HG02885 (cell line): ENCODE measurements at regions not wholly inside any gene's neighbourhood (a gene's known extent, or its start where the extent isn't known, plus 50 kb on each side); places are given as distances from the start of the nearest gene placed in this dataset.
"Not testable (repeated sequence)": the region's sequence is repeated elsewhere in the genome, so short reads cannot be mapped to it uniquely, and the experiment has no call there.

Experiments
- ATAC-seq: cut with Tn5 transposase; IDR thresholded peaks from one replicate; pipeline ENCODE4 v1.9.1; 2021; ENCODE audit warnings: mild to moderate bottlenecking; ENCODE audit not compliant: unreplicated experiment, poor library complexity

GRCh38 chr10:3556191-3557017 lies 228.6 kb downstream of the KLF6 start:
- not testable (repeated sequence) for ATAC-seq

DNA sequence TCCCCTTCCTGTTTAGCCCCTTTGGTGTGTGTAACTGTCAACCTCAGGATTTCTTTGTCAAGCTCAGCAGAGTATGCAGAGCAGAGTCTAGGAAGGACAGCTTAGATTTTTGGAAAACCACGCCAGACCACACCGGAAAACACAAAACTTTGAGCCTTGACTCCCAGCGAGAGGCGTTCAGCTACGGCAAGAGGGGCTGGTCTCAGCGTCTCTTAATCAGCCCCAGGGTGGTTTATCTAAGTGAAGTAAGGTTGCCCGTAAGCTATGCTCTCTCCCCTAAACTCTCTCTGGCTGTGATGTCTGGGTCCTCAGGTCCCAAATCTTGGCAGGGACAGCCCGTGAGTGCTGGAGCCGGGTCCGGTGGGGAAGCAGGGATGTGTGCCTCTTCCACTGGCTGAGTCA lies 230.9 kb downstream of the KLF6 start:
- no peak for ATAC-seq

- no peak for ATAC-seq
Observed at GRCh38 chr10:3552281-3552680, 232.7 kb downstream of the KLF6 start.

DNA sequence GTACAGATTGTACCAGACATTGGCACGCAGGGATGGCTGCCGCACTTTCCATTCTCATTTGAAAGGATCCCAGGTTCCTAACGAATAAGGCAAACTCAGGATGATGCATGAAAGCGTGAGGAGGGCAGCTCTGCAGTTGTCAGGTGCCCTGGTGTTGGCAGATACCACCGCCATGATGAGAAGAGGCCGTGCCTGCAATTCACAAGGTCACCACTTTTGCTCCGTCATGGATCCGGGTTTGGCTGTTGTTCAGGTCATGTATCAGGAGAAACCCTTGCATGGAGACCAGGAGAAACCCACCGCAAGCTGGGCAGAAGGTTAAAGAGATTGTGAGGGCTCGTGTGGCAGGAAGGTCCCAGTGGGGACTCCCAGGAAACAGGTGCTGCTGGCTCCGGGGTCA lies 233.2 kb downstream of the KLF6 start:
- no peak for ATAC-seq

GRCh38 chr10:3549118-3549517 lies 235.9 kb downstream of the KLF6 start:
- ATAC-seq, result no peak

DNA sequence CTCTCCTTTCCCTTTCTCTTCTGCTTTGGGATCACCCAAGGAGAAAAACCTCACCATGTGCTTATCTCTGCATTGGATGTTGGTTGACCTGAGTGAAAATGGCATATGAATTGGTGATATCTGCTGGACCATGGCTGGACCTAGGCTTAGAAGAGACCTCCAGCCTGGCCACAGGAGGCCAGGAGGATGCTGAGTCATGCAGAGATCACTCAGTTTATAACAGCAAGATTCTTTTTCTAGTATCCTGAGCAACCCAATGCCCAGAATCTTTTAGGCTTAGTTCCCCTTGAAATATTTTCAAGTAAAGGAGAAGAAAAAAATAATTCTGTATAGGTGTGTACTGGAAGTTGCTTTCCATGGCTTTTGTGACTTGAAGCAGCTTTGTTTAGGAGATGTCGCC lies 236.3 kb downstream of the KLF6 start:
- no peak for ATAC-seq

- no peak for ATAC-seq
Observed at GRCh38 chr10:3548076-3548475, 236.9 kb downstream of the KLF6 start.

DNA sequence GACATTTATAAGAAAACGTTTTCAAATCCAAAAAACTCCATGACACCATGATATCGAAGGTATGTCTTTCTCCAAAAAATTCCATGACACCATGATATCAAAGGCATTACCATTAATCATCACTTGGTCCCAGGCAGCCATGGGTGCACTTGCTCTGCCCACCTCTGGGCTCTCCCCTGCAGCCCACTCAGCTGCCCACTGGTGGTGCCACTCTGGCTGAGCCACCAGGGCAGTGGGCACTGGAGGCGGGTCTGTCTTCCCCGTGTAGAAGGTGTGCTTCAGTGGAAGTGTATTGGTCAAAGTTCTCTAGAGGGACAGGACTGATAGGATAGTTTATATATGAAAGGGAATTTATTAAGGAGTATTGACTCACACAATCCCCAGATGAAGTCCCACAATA lies 240.4 kb downstream of the KLF6 start:
- no peak for ATAC-seq

GRCh38 chr10:3542185-3542611 lies 242.8 kb downstream of the KLF6 start:
- ATAC-seq, result no peak

DNA sequence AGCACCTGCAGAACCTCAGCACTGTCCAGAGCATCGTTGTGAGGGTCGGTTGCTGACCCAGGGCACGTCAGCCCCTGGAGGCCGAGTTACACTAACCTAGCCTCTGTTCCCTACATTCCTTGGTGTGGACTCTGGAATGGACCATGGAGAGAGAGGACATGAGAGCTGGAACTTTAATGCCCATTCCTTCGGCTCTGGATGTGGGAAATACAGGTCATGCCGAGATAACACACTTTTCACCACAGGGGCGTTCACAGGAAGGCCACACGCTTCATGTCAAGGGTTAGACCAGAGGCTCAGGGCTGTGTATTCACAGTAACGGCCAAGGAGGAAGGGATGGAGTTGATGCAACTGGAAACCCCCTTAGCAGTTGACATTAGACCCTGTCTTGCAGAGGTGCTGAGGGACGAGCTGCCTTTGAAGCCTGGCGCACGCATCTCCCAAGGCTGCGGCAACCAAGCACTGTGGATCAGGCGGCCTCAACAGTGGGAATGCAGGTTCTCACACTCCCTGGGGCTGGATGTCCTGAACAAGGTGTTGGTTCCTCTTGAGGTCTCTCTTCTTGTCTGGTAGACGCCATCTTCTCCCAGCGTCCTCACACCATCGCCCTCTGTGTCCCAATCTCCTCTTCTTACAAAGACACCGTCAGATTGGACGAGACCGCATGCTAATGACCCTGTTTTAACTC lies 245.2 kb downstream of the KLF6 start:
- no peak for ATAC-seq

GRCh38 chr10:3538656-3539531 lies 246.1 kb downstream of the KLF6 start:
- no peak for ATAC-seq

GRCh38 chr10:3538291-3538655 lies 246.7 kb downstream of the KLF6 start:
- no peak for ATAC-seq

DNA sequence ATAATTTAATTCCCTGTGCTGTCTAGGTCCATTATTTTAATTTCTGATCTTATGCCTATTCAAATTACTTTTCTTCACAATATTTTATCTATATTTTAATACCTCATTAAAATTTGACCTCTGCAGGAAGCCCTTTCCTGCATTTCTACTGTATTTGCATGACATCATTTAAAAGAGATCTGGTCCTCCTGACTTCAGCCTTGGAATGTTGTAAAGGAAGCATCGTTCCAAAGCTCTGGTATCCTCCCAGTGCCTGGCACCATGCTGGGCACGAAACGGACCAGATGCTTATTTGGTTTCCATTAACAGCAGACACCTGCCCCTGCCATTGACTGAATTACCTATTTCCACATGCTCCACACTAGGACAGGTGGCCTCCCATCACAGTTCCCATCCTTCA lies 247.5 kb downstream of the KLF6 start:
- ATAC-seq, result no peak

- no peak for ATAC-seq
Observed at GRCh38 chr10:3535001-3535400, 250.0 kb downstream of the KLF6 start.

DNA sequence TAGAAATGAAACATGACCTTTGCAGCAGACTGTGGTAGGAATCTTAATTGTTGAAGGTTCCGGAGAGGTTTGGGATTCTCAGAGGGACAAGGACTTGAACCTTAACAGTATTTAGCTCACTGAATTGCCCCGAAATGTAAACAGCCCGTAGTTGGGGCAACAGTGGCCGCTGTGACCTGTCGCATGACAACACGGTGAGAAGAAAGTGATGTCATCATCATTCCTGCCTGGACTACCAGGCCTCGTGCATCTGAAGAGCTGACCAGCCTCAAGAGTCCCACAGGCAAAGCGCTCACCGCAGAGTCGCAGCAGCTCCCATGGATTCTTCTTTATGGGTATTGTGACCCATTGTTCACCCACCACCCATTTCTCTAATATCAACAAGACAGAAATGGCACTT lies 250.6 kb downstream of the KLF6 start:
- no peak for ATAC-seq

DNA sequence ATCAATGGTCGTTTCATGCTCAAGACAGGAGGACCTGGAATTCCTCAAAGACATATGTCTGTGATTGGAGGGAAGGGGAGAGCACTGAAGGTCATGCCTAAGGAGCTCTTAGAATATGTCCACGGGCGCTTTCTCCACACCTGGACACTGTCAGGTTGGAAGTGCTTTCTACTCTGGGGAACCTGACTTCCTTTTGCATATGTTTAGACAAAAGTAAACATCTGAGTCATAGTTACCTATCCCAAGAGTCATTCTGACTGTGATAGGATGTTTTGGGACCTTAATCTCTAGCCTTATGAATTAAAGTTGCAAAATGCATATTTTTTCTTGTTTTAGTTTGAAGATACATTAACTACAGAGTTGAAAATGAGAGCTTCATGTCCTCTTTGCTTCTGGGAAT lies 251.7 kb downstream of the KLF6 start:
- ATAC-seq, result no peak

DNA sequence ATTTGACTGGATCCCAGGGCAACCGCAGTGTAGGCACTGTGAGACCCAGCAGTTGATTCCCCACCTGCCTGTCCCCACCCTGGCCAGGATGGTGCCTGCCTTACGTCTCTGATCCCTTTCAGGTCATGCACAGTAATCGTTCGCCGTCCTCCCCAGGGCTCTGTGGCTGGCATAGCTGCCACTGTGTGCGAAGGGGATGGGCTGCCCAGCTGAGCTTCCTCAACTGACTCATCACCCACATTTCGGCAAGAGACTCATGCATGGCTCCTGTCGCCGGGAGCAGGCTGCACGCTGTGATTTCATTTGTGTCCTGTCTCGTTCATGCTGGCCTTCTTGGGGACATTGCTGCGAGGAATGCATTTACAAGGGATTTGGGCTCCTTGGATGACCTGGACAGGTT lies 252.4 kb downstream of the KLF6 start:
- ATAC-seq, result no peak

DNA sequence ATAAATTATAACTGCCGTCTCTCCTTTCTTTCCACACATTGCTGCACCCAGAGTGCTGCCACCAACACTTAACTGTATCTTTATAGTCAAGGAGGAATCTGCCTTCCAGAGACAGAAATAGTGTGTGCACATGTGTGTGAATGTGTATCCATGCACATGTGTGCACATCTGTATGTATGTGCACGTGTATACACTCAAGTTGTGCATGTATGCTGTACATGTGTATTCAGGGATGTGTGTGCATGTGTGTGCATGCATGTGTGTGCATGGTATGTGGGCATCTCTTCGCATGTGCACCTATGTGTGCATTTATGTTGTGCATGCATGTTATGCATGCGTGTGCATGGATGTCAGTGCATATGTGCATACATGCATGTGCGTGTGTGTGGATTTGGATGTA lies 253.3 kb downstream of the KLF6 start:
- ATAC-seq, result no peak

- ATAC-seq, result no peak
Observed at GRCh38 chr10:3530783-3531645, 254.0 kb downstream of the KLF6 start.

- no peak for ATAC-seq
Observed at GRCh38 chr10:3530346-3530745, 254.7 kb downstream of the KLF6 start.
